Hepatocyte (in vitro differentiated cells): ENCODE measurements at regions not wholly inside any gene's neighbourhood (a gene's known extent, or its start where the extent isn't known, plus 50 kb on each side); places are given as distances from the start of the nearest gene placed in this dataset.

ENCODE experiments used
- DNase-seq: peaks from one replicate; pipeline ENCODE4 v3.0.0-alpha.2; 2016; ENCODE audit warnings: low spot score
- H2AFZ ChIP-seq: fragments of 200-600 bp; sonication (generic); 2 replicates; pipeline ENCODE4 v1.6.0; 2016; ENCODE audit warnings: antibody characterized with exemption, mild to moderate bottlenecking
- H3K27ac ChIP-seq: fragments of 200-600 bp; sonication (generic); 2 replicates; pipeline ENCODE4 v1.5.1; 2016; ENCODE audit warnings: mild to moderate bottlenecking
- H3K27me3 ChIP-seq: fragments of 200-600 bp; sonication (generic); 2 replicates; pipeline ENCODE4 v1.6.1; 2016
- H3K36me3 ChIP-seq: fragments of 200-600 bp; sonication (generic); replicated peaks from 2 replicates; pipeline ENCODE4 v1.5.1; 2016; ENCODE audit warnings: low read depth; ENCODE audit not compliant: insufficient read depth
- H3K4me1 ChIP-seq: fragments of 200-600 bp; sonication (generic); 2 replicates; pipeline ENCODE4 v1.5.1; 2016; ENCODE audit warnings: mild to moderate bottlenecking, moderate library complexity; ENCODE audit not compliant: insufficient read depth
- H3K4me2 ChIP-seq: fragments of 200-600 bp; sonication (generic); 2 replicates; pipeline ENCODE4 v1.6.0; 2016
- H3K4me3 ChIP-seq: fragments of 200-600 bp; sonication (generic); 2 replicates; pipeline ENCODE4 v1.5.1; 2016; ENCODE audit warnings: mild to moderate bottlenecking
- H3K79me2 ChIP-seq: fragments of 200-600 bp; sonication (generic); 2 replicates; pipeline ENCODE4 v1.6.0; 2017; ENCODE audit warnings: mild to moderate bottlenecking
- H3K9me2 ChIP-seq: fragments of 200-600 bp; sonication (generic); replicated peaks from 2 replicates; pipeline ENCODE4 v1.6.0; 2017; ENCODE audit warnings: mild to moderate bottlenecking; ENCODE audit not compliant: insufficient read depth
- H3K9me3 ChIP-seq: fragments of 200-600 bp; sonication (generic); 2 replicates; pipeline ENCODE4 v1.5.1; 2016; ENCODE audit warnings: low read depth, mild to moderate bottlenecking
- H4K20me1 ChIP-seq: fragments of 200-600 bp; sonication (generic); 2 replicates; pipeline ENCODE4 v1.6.0; 2016; ENCODE audit warnings: mild to moderate bottlenecking; ENCODE audit not compliant: insufficient read depth, poor library complexity, severe bottlenecking
- CTCF ChIP-seq: fragments of 200-600 bp; sonication (generic); IDR thresholded peaks from 2 replicates; pipeline ENCODE4 v1.5.1; 2016; ENCODE audit warnings: antibody characterized with exemption, mild to moderate bottlenecking; ENCODE audit not compliant: poor library complexity
- EZH2 ChIP-seq: fragments of 200-600 bp; sonication (generic); IDR thresholded peaks from 2 replicates; pipeline ENCODE4 v1.6.1; 2016; ENCODE audit warnings: antibody characterized with exemption, mild to moderate bottlenecking, borderline replicate concordance
- EZH2phosphoT487 ChIP-seq: fragments of 200-600 bp; sonication (generic); IDR thresholded peaks from one replicate; pipeline ENCODE4 v1.6.1; 2018; ENCODE audit warnings: antibody characterized with exemption, mild to moderate bottlenecking, low read depth, moderate library complexity; ENCODE audit not compliant: unreplicated experiment, severe bottlenecking
- WGBS: methylation state at CpG from one replicate; pipeline ENCODE4 v1.1.6; 2016; ENCODE audit warnings: low lambda C conversion rate; ENCODE audit errors: missing lambda C conversion rate; 5-methylcytosine and 5-hydroxymethylcytosine counted together

- peaks cover 9% of the 10 kb centered on the region for H3K27me3 ChIP-seq
- no peak overlapping the region for H2AFZ ChIP-seq
- no peaks in the 10 kb centered on the region for H3K9me2 ChIP-seq
- TF ChIP-seq EZH2: no peak
- TF ChIP-seq EZH2phosphoT487: no peak
- TF ChIP-seq CTCF: no peak
- no peaks in the 10 kb centered on the region for H4K20me1 ChIP-seq
- no peak overlapping the region for H3K4me2 ChIP-seq
- H3K79me2 ChIP-seq: no peaks in the 10 kb centered on the region
- 92% methylated on average over 14 of the region's 14 CpGs for WGBS
- H3K4me1 ChIP-seq: no peaks in the 10 kb centered on the region
- no peaks in the 10 kb centered on the region for H3K9me3 ChIP-seq
- no peak for DNase-seq
- H3K4me3 ChIP-seq: no peak overlapping the region
- no peak overlapping the region for H3K27ac ChIP-seq
- no peaks in the 10 kb centered on the region for H3K36me3 ChIP-seq
Measured at GRCh38 chr20:63061771-63062100, 55.0 kb upstream of the BHLHE23 start.

GRCh38 chr20:63061051-63061770 is 54.4 kb upstream of the BHLHE23 start:
- Histone ChIP-seq H3K27me3 (peaks cover 9% of the 10 kb centered on the region), H4K20me1 (no peaks in the 10 kb centered on the region), H3K27ac (no peak overlapping the region), H3K36me3 (no peaks in the 10 kb centered on the region), H3K4me3 (no peak overlapping the region), H3K9me2 (no peaks in the 10 kb centered on the region), H3K9me3 (no peaks in the 10 kb centered on the region), H3K4me1 (no peaks in the 10 kb centered on the region), H3K4me2 (no peak overlapping the region), H2AFZ (no peak overlapping the region), H3K79me2 (no peaks in the 10 kb centered on the region)
- TF ChIP-seq CTCF (no peak), EZH2 (no peak), EZH2phosphoT487 (no peak)
- DNase-seq: no peak
- WGBS: 96% methylated on average over 29 of the region's 29 CpGs

GRCh38 chr20:63060057-63060991 is 53.6 kb upstream of the BHLHE23 start:
- Histone ChIP-seq H3K4me1 (no peaks in the 10 kb centered on the region), H3K27me3 (peaks cover 9% of the 10 kb centered on the region), H3K27ac (no peak overlapping the region), H3K79me2 (no peaks in the 10 kb centered on the region), H3K9me2 (no peaks in the 10 kb centered on the region), H3K4me2 (no peak overlapping the region), H3K36me3 (no peaks in the 10 kb centered on the region), H3K9me3 (no peaks in the 10 kb centered on the region), H3K4me3 (no peak overlapping the region), H4K20me1 (no peaks in the 10 kb centered on the region), H2AFZ (no peak overlapping the region)
- WGBS: 81% methylated on average over 23 of the region's 23 CpGs
- TF ChIP-seq CTCF (no peak), EZH2phosphoT487 (no peak), EZH2 (no peak)
- no peak for DNase-seq
